ENCODE measurements at regions not wholly inside any gene's neighbourhood (a gene's known extent, or its start where the extent isn't known, plus 50 kb on each side); places are given as distances from the start of the nearest gene placed in this dataset.

DNA sequence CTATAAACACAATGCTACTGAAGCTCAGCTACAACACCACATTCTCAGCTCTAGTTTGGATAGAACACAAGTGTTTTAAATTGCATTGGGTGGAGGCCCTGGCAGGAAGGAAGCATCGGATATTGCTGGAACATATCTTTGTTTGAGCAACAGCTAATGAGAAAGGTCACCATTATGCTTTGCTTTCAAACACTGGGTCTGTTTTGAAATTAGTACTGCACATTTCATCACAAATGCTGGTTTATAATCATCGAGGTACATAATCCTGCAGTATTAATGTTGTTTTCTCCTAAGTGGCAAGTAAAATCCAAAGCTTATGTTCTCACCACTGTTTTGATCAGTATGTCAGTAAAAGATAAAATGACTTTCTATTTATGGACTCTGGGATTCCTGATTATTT, 61.5 kb upstream of the ARHGAP29 start:
- DNase-seq (ENCODE audit: low spot score) = peak; percentile 65
- ChIA-PET POLR2A (interaction anchor here (1.2 to 1.6 kb wide), 2 partner anchors 12 to 61 kb away, joined by 3 to 5 read pairs; partner anchors contain the start of gene ARHGAP29), CTCF (ENCODE audit: low intra/inter-chr PET ratio, low total read pairs) (no interaction called here)
- Histone ChIP-seq H3K4me3 (replicated peaks in 1 of 3; ENCODE audit: insufficient read depth in 1 of 3, low read depth in 2 of 3, low read length in 3 of 3) (no peak overlapping the region; a peak in 1 of 6 replicates), H3K4me2 (ENCODE audit: low read depth, low read length) (peak overlapping the region; percentile 20; the same call in 1 of the 2 replicates), H3K27ac (ENCODE audit: extremely low read length, insufficient read depth, low read length) (peak overlapping the region; percentile 11), H2AFZ (ENCODE audit: low read length) (peak overlapping the region; percentile 56), H3K9ac (ENCODE audit: insufficient read depth, low read depth, low read length) (no peak overlapping the region), H3K36me3 (replicated peaks in 1 of 2; ENCODE audit: control insufficient read depth in 1 of 2, insufficient read depth in 2 of 2, low read length in 2 of 2) (no peaks in the 10 kb centered on the region), H3K79me2 (ENCODE audit: insufficient read depth, low read length) (no peaks in the 10 kb centered on the region), H3K4me1 (ENCODE audit: insufficient read depth, low read length) (peaks cover 50% of the 10 kb centered on the region), H4K20me1 (ENCODE audit: insufficient read depth, low read length) (no peaks in the 10 kb centered on the region), H3K27me3 (ENCODE audit: control insufficient read depth in 1 of 2, insufficient read depth in 2 of 2, low read length in 2 of 2) (no peaks in the 10 kb centered on the region), H3K9me3 (ENCODE audit: low read length) (no peaks in the 10 kb centered on the region)
- FAIRE-seq = peak; percentile 70
- in situ Hi-C loops (cut with HindIII; ENCODE audit: extremely low pct_ligation_motif_present, low pct_unique_long_range_greater_than_20kb) (no loop called here), intact Hi-C loops (cut with micrococcal nuclease; ENCODE audit: unreplicated experiment) (no loop called here)
- no TSS peak for BruUV-seq (replicated peaks)
- 18% methylated on average over 2 of the region's 2 CpGs for WGBS (ENCODE audit: low lambda C conversion rate)
- ATAC-seq = peak; percentile 69; the same call in 2 of the 3 replicates
- TF ChIP-seq EEA1 (CRISPR knock-in tag; IDR thresholded peaks at IDR 0.05; ENCODE audit: borderline replicate concordance) (no peak), EP300 (IDR thresholded peaks at IDR 0.05; ENCODE audit: low read depth in 2 of 2, low read length in 2 of 2) (peak in 1 of 2 experiments; percentile 27; a peak in 1 of 4 replicates), EP300 (CRISPR knock-in tag; IDR thresholded peaks at IDR 0.05; ENCODE audit: borderline replicate concordance) (peak; percentile 16; the same call in 1 of the 2 replicates), ONECUT2 (CRISPR knock-in tag; IDR thresholded peaks at IDR 0.05) (no peak), SALL1 (CRISPR knock-in tag; IDR thresholded peaks at IDR 0.05) (peak; percentile 28; the same call in 1 of the 2 replicates), ZFX (CRISPR knock-in tag; IDR thresholded peaks at IDR 0.05; ENCODE audit: low read depth) (no peak)
- TF ChIP-seq, protein P1, sequence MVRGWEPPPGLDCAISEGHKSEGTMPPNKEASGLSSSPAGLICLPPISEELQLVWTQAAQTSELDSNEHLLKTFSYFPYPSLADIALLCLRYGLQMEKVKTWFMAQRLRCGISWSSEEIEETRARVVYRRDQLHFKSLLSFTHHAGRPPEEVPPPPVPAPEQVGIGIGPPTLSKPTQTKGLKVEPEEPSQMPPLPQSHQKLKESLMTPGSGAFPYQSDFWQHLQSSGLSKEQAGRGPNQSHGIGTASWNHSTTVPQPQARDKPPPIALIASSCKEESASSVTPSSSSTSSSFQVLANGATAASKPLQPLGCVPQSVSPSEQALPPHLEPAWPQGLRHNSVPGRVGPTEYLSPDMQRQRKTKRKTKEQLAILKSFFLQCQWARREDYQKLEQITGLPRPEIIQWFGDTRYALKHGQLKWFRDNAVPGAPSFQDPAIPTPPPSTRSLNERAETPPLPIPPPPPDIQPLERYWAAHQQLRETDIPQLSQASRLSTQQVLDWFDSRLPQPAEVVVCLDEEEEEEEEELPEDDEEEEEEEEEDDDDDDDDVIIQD (CRISPR knock-in tag; IDR thresholded peaks at IDR 0.05; ENCODE audit: low read depth) = peak; percentile 62; the same call in 1 of the 2 replicates
- TF ChIP-seq, protein P2, sequence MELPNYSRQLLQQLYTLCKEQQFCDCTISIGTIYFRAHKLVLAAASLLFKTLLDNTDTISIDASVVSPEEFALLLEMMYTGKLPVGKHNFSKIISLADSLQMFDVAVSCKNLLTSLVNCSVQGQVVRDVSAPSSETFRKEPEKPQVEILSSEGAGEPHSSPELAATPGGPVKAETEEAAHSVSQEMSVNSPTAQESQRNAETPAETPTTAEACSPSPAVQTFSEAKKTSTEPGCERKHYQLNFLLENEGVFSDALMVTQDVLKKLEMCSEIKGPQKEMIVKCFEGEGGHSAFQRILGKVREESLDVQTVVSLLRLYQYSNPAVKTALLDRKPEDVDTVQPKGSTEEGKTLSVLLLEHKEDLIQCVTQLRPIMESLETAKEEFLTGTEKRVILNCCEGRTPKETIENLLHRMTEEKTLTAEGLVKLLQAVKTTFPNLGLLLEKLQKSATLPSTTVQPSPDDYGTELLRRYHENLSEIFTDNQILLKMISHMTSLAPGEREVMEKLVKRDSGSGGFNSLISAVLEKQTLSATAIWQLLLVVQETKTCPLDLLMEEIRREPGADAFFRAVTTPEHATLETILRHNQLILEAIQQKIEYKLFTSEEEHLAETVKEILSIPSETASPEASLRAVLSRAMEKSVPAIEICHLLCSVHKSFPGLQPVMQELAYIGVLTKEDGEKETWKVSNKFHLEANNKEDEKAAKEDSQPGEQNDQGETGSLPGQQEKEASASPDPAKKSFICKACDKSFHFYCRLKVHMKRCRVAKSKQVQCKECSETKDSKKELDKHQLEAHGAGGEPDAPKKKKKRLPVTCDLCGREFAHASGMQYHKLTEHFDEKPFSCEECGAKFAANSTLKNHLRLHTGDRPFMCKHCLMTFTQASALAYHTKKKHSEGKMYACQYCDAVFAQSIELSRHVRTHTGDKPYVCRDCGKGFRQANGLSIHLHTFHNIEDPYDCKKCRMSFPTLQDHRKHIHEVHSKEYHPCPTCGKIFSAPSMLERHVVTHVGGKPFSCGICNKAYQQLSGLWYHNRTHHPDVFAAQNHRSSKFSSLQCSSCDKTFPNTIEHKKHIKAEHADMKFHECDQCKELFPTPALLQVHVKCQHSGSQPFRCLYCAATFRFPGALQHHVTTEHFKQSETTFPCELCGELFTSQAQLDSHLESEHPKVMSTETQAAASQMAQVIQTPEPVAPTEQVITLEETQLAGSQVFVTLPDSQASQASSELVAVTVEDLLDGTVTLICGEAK (IDR thresholded peaks at IDR 0.05) = no peak
- TF ChIP-seq, protein P2 (CRISPR knock-in tag; IDR thresholded peaks at IDR 0.05) = no peak
- TF ChIP-seq, protein P3, sequence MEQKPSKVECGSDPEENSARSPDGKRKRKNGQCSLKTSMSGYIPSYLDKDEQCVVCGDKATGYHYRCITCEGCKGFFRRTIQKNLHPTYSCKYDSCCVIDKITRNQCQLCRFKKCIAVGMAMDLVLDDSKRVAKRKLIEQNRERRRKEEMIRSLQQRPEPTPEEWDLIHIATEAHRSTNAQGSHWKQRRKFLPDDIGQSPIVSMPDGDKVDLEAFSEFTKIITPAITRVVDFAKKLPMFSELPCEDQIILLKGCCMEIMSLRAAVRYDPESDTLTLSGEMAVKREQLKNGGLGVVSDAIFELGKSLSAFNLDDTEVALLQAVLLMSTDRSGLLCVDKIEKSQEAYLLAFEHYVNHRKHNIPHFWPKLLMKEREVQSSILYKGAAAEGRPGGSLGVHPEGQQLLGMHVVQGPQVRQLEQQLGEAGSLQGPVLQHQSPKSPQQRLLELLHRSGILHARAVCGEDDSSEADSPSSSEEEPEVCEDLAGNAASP (CRISPR knock-in tag; IDR thresholded peaks at IDR 0.05; ENCODE audit: borderline replicate concordance) = no peak
- TF ChIP-seq, protein P4, sequence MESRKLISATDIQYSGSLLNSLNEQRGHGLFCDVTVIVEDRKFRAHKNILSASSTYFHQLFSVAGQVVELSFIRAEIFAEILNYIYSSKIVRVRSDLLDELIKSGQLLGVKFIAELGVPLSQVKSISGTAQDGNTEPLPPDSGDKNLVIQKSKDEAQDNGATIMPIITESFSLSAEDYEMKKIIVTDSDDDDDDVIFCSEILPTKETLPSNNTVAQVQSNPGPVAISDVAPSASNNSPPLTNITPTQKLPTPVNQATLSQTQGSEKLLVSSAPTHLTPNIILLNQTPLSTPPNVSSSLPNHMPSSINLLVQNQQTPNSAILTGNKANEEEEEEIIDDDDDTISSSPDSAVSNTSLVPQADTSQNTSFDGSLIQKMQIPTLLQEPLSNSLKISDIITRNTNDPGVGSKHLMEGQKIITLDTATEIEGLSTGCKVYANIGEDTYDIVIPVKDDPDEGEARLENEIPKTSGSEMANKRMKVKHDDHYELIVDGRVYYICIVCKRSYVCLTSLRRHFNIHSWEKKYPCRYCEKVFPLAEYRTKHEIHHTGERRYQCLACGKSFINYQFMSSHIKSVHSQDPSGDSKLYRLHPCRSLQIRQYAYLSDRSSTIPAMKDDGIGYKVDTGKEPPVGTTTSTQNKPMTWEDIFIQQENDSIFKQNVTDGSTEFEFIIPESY (CRISPR knock-in tag; IDR thresholded peaks at IDR 0.05) = no peak

Data from HepG2 (cell line).